SJSA1 (cell line): ENCODE measurements at regions not wholly inside any gene's neighbourhood (a gene's known extent, or its start where the extent isn't known, plus 50 kb on each side); places are given as distances from the start of the nearest gene placed in this dataset.

Experiments
- DNase-seq, 2 experiments: peaks; one replicate each; pipeline ENCODE4 v3.0.0-alpha.2; 2015 to 2020; ENCODE audit warnings: low spot score in 2 of 2, low read depth in 1 of 2
- H3K27ac ChIP-seq: fragments of 250-450 bp; sonication (Bioruptor Pico); 2 replicates; pipeline ENCODE4 v1.5.1; 2020; ENCODE audit warnings: mild to moderate bottlenecking, moderate library complexity
- H3K27me3 ChIP-seq: fragments of 250-450 bp; sonication (Bioruptor Pico); replicated peaks from 2 replicates; pipeline ENCODE4 v1.5.1; 2020; ENCODE audit warnings: mild to moderate bottlenecking, moderate library complexity
- H3K36me3 ChIP-seq: fragments of 250-450 bp; sonication (Bioruptor Pico); 2 replicates; pipeline ENCODE4 v1.5.1; 2020; ENCODE audit warnings: mild to moderate bottlenecking
- H3K4me1 ChIP-seq: fragments of 250-450 bp; sonication (Bioruptor Pico); replicated peaks from 2 replicates; pipeline ENCODE4 v1.6.1; 2021; ENCODE audit warnings: mild to moderate bottlenecking
- H3K4me3 ChIP-seq: fragments of 250-450 bp; sonication (Bioruptor Pico); 2 replicates; pipeline ENCODE4 v1.5.1; 2020; ENCODE audit warnings: mild to moderate bottlenecking
- H3K9me3 ChIP-seq: fragments of 250-450 bp; sonication (Bioruptor Pico); replicated peaks from 2 replicates; pipeline ENCODE4 v1.5.1; 2020; ENCODE audit warnings: mild to moderate bottlenecking

- Histone ChIP-seq H3K27me3 (peaks cover 10% of the 10 kb centered on the region), H3K9me3 (no peaks in the 10 kb centered on the region), H3K4me1 (no peaks in the 10 kb centered on the region), H3K27ac (no peak overlapping the region), H3K4me3 (no peak overlapping the region), H3K36me3 (no peaks in the 10 kb centered on the region)
- DNase-seq: peak in 1 of 2 experiments; percentile 42
These were observed 129.4 kb upstream of the RAB12 start for GRCh38 chr18:8479789-8480188.

GRCh38 chr18:8480506-8481328 is 128.5 kb upstream of the RAB12 start:
- Histone ChIP-seq H3K27ac (no peak overlapping the region), H3K4me1 (no peaks in the 10 kb centered on the region), H3K4me3 (no peak overlapping the region), H3K36me3 (no peaks in the 10 kb centered on the region), H3K9me3 (no peaks in the 10 kb centered on the region), H3K27me3 (peaks cover 15% of the 10 kb centered on the region)
- DNase-seq: peak; percentile 21 to 45

- Histone ChIP-seq H3K4me3 (no peak overlapping the region), H3K9me3 (no peaks in the 10 kb centered on the region), H3K27me3 (peaks cover 26% of the 10 kb centered on the region), H3K36me3 (no peaks in the 10 kb centered on the region), H3K4me1 (no peaks in the 10 kb centered on the region), H3K27ac (no peak overlapping the region)
- DNase-seq: peak in 1 of 2 experiments; percentile 31
These were observed 124.3 kb upstream of the RAB12 start for GRCh38 chr18:8484951-8485350.

GRCh38 chr18:8489761-8490160 is 119.5 kb upstream of the RAB12 start:
- Histone ChIP-seq H3K27ac (no peak overlapping the region), H3K27me3 (peaks cover 25% of the 10 kb centered on the region), H3K9me3 (no peaks in the 10 kb centered on the region), H3K36me3 (no peaks in the 10 kb centered on the region), H3K4me3 (no peak overlapping the region), H3K4me1 (no peaks in the 10 kb centered on the region)
- DNase-seq: no peak

GRCh38 chr18:8491516-8491915 is 117.7 kb upstream of the RAB12 start:
- Histone ChIP-seq H3K27ac (no peak overlapping the region), H3K27me3 (peaks cover 17% of the 10 kb centered on the region), H3K36me3 (no peaks in the 10 kb centered on the region), H3K9me3 (no peaks in the 10 kb centered on the region), H3K4me1 (no peaks in the 10 kb centered on the region), H3K4me3 (no peak overlapping the region)
- DNase-seq: no peak

GRCh38 chr18:8493141-8493540 is 116.1 kb upstream of the RAB12 start:
- Histone ChIP-seq H3K27me3 (peaks cover 7% of the 10 kb centered on the region; the same call in 1 of the 2 replicates), H3K4me3 (no peak overlapping the region), H3K9me3 (no peaks in the 10 kb centered on the region), H3K36me3 (no peaks in the 10 kb centered on the region), H3K4me1 (no peaks in the 10 kb centered on the region), H3K27ac (no peak overlapping the region)
- DNase-seq: no peak

GRCh38 chr18:8496186-8496585 is 113.1 kb upstream of the RAB12 start:
- Histone ChIP-seq H3K36me3 (no peaks in the 10 kb centered on the region), H3K4me3 (no peak overlapping the region), H3K27me3 (peaks cover 12% of the 10 kb centered on the region), H3K4me1 (no peaks in the 10 kb centered on the region), H3K27ac (no peak overlapping the region), H3K9me3 (no peaks in the 10 kb centered on the region)
- peak in 1 of 2 experiments; percentile 65 for DNase-seq

GRCh38 chr18:8498905-8499304 is 110.3 kb upstream of the RAB12 start:
- no peak overlapping the region for H3K4me3 ChIP-seq
- H3K36me3 ChIP-seq: no peaks in the 10 kb centered on the region
- no peak overlapping the region for H3K27ac ChIP-seq

GRCh38 chr18:8499810-8500675 is 109.2 kb upstream of the RAB12 start:
- no peaks in the 10 kb centered on the region for H3K9me3 ChIP-seq
- H3K36me3 ChIP-seq: no peaks in the 10 kb centered on the region
- H3K4me1 ChIP-seq: no peaks in the 10 kb centered on the region
- H3K4me3 ChIP-seq: no peak overlapping the region
- no peak for DNase-seq
- H3K27me3 ChIP-seq: peaks cover 5% of the 10 kb centered on the region
- H3K27ac ChIP-seq: no peak overlapping the region

More at GRCh38 chr18:8498905-8499304, 110.3 kb upstream of the RAB12 start:
- Histone ChIP-seq H3K9me3 (no peaks in the 10 kb centered on the region), H3K4me1 (no peaks in the 10 kb centered on the region), H3K27me3 (peaks cover 5% of the 10 kb centered on the region)
- DNase-seq: no peak

GRCh38 chr18:8501044-8501443 is 108.2 kb upstream of the RAB12 start:
- Histone ChIP-seq H3K4me3 (no peak overlapping the region), H3K9me3 (no peaks in the 10 kb centered on the region), H3K27me3 (peaks cover 5% of the 10 kb centered on the region), H3K4me1 (no peaks in the 10 kb centered on the region), H3K36me3 (no peaks in the 10 kb centered on the region), H3K27ac (no peak overlapping the region)
- DNase-seq: no peak

- Histone ChIP-seq H3K4me1 (no peaks in the 10 kb centered on the region), H3K27me3 (peaks cover 5% of the 10 kb centered on the region), H3K4me3 (no peak overlapping the region), H3K36me3 (no peaks in the 10 kb centered on the region), H3K9me3 (no peaks in the 10 kb centered on the region), H3K27ac (no peak overlapping the region)
- no peak for DNase-seq
These were observed 106.0 kb upstream of the RAB12 start for GRCh38 chr18:8503248-8503647.

- Histone ChIP-seq H3K27me3 (peaks cover 5% of the 10 kb centered on the region), H3K4me1 (no peaks in the 10 kb centered on the region), H3K36me3 (no peaks in the 10 kb centered on the region), H3K27ac (no peak overlapping the region), H3K4me3 (no peak overlapping the region), H3K9me3 (no peaks in the 10 kb centered on the region)
- DNase-seq: peak in 1 of 2 experiments; percentile 26
These were observed 104.8 kb upstream of the RAB12 start for GRCh38 chr18:8504424-8504823.

GRCh38 chr18:8504880-8505435 is 104.3 kb upstream of the RAB12 start:
- no peaks in the 10 kb centered on the region for H3K36me3 ChIP-seq
- no peak overlapping the region for H3K27ac ChIP-seq
- H3K27me3 ChIP-seq: peaks cover 5% of the 10 kb centered on the region
- no peaks in the 10 kb centered on the region for H3K9me3 ChIP-seq
- peak in 1 of 2 experiments; percentile 17 for DNase-seq
- H3K4me3 ChIP-seq: no peak overlapping the region
- H3K4me1 ChIP-seq: no peaks in the 10 kb centered on the region
